ENCODE measurements at regions not wholly inside any gene's neighbourhood (a gene's known extent, or its start where the extent isn't known, plus 50 kb on each side); places are given as distances from the start of the nearest gene placed in this dataset.
A peak's percentile ranks its signal among the peaks of the same experiment; 100 is the strongest.

DNA sequence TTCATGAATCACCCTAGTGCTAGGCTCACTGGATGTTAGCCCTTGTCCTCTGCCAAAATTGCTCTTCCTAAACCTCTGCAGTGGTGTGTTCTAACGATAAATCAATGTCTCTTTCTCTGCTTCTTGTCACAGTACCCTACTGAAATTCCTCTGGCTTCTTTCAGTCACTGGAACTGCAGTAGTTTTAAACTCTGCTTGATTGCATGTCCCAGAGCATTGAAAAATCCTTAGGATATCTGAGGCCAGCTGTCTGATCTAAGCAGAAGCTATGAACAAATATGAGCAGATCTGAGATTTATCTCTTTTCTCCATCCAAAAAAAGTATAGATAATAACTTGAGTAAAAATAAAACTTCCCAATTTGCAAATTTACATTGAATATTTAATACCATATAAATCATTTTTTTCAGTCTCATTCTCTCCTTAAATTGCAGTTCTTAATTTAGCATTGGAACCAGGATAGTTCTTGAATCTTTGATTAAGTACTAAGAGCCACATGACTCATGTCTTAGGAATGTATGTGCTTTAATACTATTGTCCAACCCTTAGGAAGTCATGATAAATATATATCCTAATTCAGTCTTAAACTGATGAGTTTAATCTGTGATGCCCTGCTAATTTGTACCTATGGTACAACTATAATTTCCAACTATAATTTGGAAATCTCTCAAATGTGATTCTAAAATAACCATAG is 169.7 kb downstream of the PDHA2 start:
- Histone ChIP-seq H3K27ac (ENCODE audit: low read depth, low read length, poor library complexity, severe bottlenecking) (no peak overlapping the region), H3K4me1 (ENCODE audit: insufficient read depth, low read length, poor library complexity, severe bottlenecking) (no peaks in the 10 kb centered on the region), H3K36me3 (ENCODE audit: insufficient read depth, low read length, poor library complexity, severe bottlenecking) (no peaks in the 10 kb centered on the region), H3K27me3 (replicated peaks; ENCODE audit: insufficient read depth, low read depth, low read length, poor library complexity) (no peaks in the 10 kb centered on the region), H3K9me3 (ENCODE audit: low read depth, low read length, poor library complexity, severe bottlenecking) (no peaks in the 10 kb centered on the region), H3K4me3 (ENCODE audit: low read depth, low read length, poor library complexity, severe bottlenecking) (no peak overlapping the region)
- no peak for TF ChIP-seq CTCF (conservative IDR thresholded peaks at IDR 0.05; ENCODE audit: low read depth, low read length)
- TF ChIP-seq EZH2 (IDR thresholded peaks at IDR 0.05; ENCODE audit: borderline replicate concordance, low read depth, low read length, poor library complexity, severe bottlenecking), result no peak
- CTCF ChIA-PET, result no interaction called here
- intact Hi-C loops (cut with micrococcal nuclease; ENCODE audit: unreplicated experiment), result no loop called here
- POLR2A ChIA-PET (ENCODE audit: low non-redundant PET), result no interaction called here
- no TSS peak for BruUV-seq (replicated peaks)
- peak; percentile 42 for DNase-seq (ENCODE audit: low spot score)

DNA sequence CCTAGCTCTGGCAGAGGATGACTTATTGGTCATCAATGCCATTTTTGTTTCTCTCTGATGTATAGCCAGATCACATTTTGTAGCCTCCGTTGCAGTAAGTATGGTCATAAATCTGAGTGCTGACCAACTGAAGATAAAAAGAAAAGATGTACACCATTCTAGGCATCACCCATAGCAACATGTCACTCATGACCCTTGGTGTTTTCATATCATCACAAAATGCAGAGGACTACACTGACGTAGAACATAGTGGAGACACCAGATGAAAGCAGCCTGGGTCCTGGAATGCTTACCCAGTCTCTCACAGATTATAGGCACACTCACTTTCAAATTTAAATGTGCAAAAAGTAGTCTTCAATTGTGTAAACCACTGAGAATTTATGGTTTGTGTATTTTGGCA is 172.8 kb downstream of the PDHA2 start:
- no peak for TF ChIP-seq EZH2 (IDR thresholded peaks at IDR 0.05; ENCODE audit: borderline replicate concordance, low read depth, low read length, poor library complexity, severe bottlenecking)
- TF ChIP-seq CTCF (conservative IDR thresholded peaks at IDR 0.05; ENCODE audit: low read depth, low read length), result no peak
- no peak overlapping the region for H3K4me3 ChIP-seq (ENCODE audit: low read depth, low read length, poor library complexity, severe bottlenecking)
- POLR2A ChIA-PET (ENCODE audit: low non-redundant PET), result no interaction called here
- intact Hi-C loops (cut with micrococcal nuclease; ENCODE audit: unreplicated experiment), result no loop called here
- H3K9me3 ChIP-seq (ENCODE audit: low read depth, low read length, poor library complexity, severe bottlenecking), result no peaks in the 10 kb centered on the region
- DNase-seq (ENCODE audit: low spot score), result no peak
- H3K36me3 ChIP-seq (ENCODE audit: insufficient read depth, low read length, poor library complexity, severe bottlenecking), result no peaks in the 10 kb centered on the region
- H3K4me1 ChIP-seq (ENCODE audit: insufficient read depth, low read length, poor library complexity, severe bottlenecking), result no peaks in the 10 kb centered on the region
- H3K27me3 ChIP-seq (replicated peaks; ENCODE audit: insufficient read depth, low read depth, low read length, poor library complexity), result no peaks in the 10 kb centered on the region
- no peak overlapping the region for H3K27ac ChIP-seq (ENCODE audit: low read depth, low read length, poor library complexity, severe bottlenecking)
- CTCF ChIA-PET, result no interaction called here
- BruUV-seq (replicated peaks), result no TSS peak

- TF ChIP-seq EZH2 (IDR thresholded peaks at IDR 0.05; ENCODE audit: borderline replicate concordance, low read depth, low read length, poor library complexity, severe bottlenecking) (no peak), CTCF (conservative IDR thresholded peaks at IDR 0.05; ENCODE audit: low read depth, low read length) (no peak)
- no peak for DNase-seq (ENCODE audit: low spot score)
- Histone ChIP-seq H3K27me3 (replicated peaks; ENCODE audit: insufficient read depth, low read depth, low read length, poor library complexity) (no peaks in the 10 kb centered on the region), H3K27ac (ENCODE audit: low read depth, low read length, poor library complexity, severe bottlenecking) (no peak overlapping the region), H3K36me3 (ENCODE audit: insufficient read depth, low read length, poor library complexity, severe bottlenecking) (no peaks in the 10 kb centered on the region), H3K4me3 (ENCODE audit: low read depth, low read length, poor library complexity, severe bottlenecking) (no peak overlapping the region), H3K4me1 (ENCODE audit: insufficient read depth, low read length, poor library complexity, severe bottlenecking) (no peaks in the 10 kb centered on the region), H3K9me3 (ENCODE audit: low read depth, low read length, poor library complexity, severe bottlenecking) (no peaks in the 10 kb centered on the region)
- intact Hi-C loops (cut with micrococcal nuclease; ENCODE audit: unreplicated experiment), result no loop called here
- BruUV-seq (replicated peaks), result no TSS peak
- CTCF ChIA-PET, result no interaction called here
- POLR2A ChIA-PET (ENCODE audit: low non-redundant PET), result interaction anchor here (0.6 kb wide), 1 partner anchor 193 kb away, joined by 9 read pairs; no protein-coding TSS in a partner anchor
Measured at GRCh38 chr4:96016634-96017299, 176.9 kb downstream of the PDHA2 start.

Measured in A673 (cell line).